ENCODE measurements at regions not wholly inside any gene's neighbourhood (a gene's known extent, or its start where the extent isn't known, plus 50 kb on each side); places are given as distances from the start of the nearest gene placed in this dataset.

GRCh38 chr16:85465328-85466303, 147.5 kb upstream of the GSE1 start:
- peak; percentile 69 for DNase-seq (ENCODE audit: low read depth)

- no peak for DNase-seq (ENCODE audit: low read depth)
These were observed 146.8 kb upstream of the GSE1 start for GRCh38 chr16:85466304-85466700.

- no peak for DNase-seq (ENCODE audit: low read depth)
These were observed 146.1 kb upstream of the GSE1 start for GRCh38 chr16:85466989-85467388.

DNA sequence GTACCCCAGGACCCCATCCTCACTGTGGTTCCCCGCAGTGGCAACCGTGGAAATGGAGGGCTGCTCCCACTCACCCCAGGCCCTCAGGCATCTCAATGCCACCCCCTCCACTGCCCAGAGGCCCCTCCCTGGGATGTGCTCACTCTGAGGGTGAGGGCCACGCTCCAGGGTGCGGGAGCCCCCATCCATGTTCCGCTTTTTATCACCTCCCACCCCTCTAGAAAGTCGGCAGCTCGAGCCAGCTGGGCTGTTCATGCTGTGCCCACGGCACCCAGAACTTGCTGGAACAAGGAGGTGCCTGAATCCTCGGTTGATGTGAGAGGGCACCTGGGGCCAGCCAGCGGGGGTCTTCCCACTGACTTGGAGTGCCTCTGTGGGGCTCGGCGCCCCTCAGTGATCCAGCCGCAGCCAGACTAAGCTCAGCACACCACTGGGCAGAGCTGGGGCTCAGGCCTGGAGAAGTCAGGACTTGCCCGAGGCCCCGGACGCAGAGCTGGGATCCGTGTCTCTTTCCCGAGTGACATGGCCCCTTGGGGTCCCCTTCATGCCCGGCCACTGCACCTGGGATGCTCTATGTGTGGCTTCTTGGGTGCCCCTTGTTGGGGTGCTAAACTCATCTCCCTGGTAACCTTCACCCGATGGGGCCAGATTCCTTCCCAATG, 143.1 kb upstream of the GSE1 start:
- DNase-seq (ENCODE audit: low read depth): no peak

DNA sequence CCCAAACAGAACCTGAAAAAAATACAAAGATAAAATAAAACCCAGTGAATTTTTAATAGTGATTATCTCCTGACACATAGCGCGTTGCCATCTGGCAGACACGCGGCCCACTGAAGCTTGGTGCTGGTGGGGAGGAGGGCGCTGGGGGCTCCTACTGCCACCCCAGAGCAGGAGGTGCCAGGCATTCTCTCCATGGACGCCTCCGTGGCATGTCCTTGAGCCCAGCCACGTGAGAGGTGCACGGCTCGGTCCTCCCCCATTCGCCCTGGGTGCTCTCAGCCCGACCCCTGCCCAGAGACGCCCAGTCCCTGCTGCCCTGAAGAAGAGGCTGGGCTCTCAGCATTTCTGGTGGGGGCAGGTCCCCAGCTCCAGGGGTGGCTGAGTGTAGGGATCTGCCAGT, 142.2 kb upstream of the GSE1 start:
- no peak for DNase-seq (ENCODE audit: low read depth)

GRCh38 chr16:85471469-85472431, 141.4 kb upstream of the GSE1 start:
- no peak for DNase-seq (ENCODE audit: low read depth)

GRCh38 chr16:85472514-85472913, 140.6 kb upstream of the GSE1 start:
- DNase-seq (ENCODE audit: low read depth): no peak

DNA sequence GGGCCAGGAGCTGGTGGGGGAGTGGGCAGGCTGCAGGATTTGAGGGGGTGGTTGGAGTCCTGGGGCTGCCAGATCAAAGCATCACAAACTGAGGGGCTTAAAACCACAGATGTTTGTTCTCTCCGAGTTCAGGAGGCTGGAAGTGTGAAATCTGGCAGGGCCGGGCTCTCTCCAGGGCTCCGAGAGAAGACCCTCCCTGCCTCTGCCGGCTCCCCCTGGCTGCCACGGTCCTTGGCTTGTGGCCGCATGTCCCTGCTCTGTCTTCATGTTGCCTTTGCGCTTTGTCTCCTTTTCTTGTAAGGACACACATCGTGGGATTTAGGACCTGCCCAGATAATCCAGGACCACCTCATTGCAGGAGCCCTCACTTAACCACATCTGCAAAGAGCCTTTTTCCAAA, 139.8 kb upstream of the GSE1 start:
- DNase-seq (ENCODE audit: low read depth): no peak

GRCh38 chr16:85473909-85474620, 139.1 kb upstream of the GSE1 start:
- DNase-seq (ENCODE audit: low read depth): peak; percentile 86

DNA sequence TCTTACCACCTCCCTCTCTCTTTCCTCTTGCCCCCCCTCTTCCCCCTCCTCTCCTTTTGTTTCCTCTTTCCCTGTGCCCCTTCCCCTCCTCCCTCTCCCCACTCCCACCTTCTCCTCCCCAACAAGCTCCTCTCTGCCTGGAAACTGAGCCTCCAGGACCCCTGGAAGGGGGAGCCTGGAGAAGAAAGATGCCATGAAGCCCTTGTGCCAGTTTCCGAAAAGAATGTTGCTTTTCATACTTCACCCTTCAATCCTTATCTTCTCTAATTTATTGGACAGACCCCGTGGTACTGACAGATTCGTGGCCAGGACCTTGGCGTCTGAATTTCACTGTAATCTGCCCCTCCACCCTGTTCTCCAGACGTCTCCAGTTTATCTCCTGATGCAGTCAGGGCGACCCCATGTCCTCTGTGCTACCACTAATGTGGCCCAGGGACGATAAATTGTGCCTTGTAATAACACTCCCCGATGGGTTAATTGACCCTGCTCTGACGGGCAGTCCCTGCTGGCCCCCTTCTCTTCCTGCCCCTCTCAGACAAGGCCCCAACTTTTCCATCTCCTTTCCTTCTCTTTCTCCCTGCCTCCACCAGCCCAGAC, 138.4 kb upstream of the GSE1 start:
- DNase-seq (ENCODE audit: low read depth): no peak

GRCh38 chr16:85475233-85475632, 137.9 kb upstream of the GSE1 start:
- peak; percentile 16 for DNase-seq (ENCODE audit: low read depth)

DNA sequence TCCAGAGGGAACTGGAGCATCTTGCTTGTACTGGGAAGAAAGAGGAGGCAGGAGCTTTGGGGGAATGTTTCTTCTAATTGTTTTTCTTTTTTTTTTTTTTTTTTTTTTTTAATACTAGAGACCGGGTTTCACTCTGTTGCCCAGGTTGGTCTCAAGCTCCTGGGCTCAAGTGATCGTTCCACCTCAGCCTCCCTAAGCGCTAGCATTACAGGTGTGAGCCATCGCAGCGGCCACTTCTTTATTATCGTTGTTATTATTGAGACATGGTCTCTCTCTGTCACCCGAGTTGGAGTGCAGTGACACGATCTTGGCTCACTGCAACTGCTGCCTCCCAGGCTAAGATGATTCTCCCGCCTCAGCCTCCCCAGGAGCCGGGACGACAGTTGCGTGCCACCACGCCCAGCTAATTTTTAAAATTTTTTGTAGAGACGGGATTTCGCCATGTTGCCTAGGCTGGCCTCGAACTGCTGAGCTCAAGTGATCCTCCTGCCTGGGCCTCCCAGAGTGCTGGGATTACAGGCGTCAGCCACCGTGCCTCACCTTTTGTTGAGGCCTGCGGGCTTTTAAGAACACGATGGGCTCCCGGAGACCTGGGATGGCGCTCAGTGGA, 137.3 kb upstream of the GSE1 start:
- no peak for DNase-seq (ENCODE audit: low read depth)

- no peak for DNase-seq (ENCODE audit: low read depth)
These were observed 136.7 kb upstream of the GSE1 start for GRCh38 chr16:85476389-85476788.

DNA sequence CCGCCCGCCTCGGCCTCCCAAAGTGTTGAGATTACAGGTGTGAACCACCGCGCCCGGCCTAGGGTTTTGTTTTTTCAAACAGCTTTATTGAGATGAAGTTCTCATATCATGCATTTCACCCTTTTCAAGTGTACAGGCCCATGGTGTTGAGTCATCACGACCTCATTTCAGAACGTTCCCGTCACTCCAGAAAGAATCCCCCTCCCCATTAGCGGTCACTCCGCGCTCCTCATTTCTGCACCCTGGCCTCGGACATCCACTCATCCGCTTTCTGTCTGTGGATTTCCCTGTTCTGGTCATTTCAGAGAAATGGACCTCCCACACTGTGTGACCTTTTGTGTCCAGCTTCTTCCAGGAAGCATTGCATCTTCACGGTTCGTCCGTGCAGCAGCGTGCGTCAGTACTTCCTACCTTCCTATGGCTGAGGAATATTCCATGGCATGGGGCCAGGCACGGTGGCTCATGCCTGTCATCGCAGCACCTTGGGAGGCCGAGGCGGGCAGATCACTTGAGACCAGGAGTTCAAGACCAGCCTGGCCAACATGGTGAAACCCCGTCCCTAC, 135.2 kb upstream of the GSE1 start:
- no peak for DNase-seq (ENCODE audit: low read depth)

GRCh38 chr16:85479972-85480726, 133.0 kb upstream of the GSE1 start:
- DNase-seq (ENCODE audit: low read depth): no peak

- DNase-seq (ENCODE audit: low read depth): peak; percentile 15
These were observed 132.4 kb upstream of the GSE1 start for GRCh38 chr16:85480727-85481101.

GRCh38 chr16:85481206-85481605, 131.9 kb upstream of the GSE1 start:
- DNase-seq (ENCODE audit: low read depth): no peak

DNA sequence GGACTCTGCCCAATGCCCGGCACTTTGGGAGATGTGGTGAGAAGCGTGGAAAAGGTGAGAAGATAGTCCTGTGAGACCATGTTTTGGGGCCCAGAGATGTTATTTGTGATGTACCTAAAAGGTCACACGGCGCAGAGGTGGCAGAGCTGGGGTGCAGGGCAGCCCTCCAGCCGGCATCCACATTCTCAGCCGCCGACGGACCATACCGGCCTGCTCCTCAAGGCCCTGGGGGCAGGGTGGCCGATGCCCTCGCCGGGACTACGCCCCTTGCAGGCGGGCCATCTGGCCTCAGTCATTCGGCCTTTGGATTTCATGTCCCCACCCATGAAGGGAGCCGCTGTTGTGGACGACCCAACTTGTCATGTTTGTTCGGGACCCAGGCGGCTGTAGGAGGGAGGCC, 131.4 kb upstream of the GSE1 start:
- DNase-seq (ENCODE audit: low read depth): no peak

DNA sequence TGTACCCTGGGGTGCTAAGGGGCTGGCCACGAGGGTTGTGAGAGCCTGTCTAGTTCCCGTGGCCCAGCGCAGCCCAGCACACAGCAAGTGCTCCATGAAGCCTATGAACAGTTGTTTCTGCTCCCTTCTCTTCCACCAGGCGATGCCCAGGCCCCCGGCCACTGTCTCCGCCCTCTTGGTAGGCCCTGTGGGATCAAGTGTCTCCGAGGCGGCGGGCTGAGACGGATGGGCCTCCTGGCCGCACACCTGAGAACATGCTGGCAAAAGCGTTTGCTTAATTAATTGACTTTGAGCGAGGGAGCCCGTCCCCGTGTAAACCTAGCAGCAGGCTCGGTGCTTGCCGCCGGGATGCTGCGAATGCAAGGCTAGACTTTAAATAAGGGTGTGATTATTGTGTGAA, 129.7 kb upstream of the GSE1 start:
- no peak for DNase-seq (ENCODE audit: low read depth)
